ENCODE measurements at regions not wholly inside any gene's neighbourhood (a gene's known extent, or its start where the extent isn't known, plus 50 kb on each side); places are given as distances from the start of the nearest gene placed in this dataset.

DNA sequence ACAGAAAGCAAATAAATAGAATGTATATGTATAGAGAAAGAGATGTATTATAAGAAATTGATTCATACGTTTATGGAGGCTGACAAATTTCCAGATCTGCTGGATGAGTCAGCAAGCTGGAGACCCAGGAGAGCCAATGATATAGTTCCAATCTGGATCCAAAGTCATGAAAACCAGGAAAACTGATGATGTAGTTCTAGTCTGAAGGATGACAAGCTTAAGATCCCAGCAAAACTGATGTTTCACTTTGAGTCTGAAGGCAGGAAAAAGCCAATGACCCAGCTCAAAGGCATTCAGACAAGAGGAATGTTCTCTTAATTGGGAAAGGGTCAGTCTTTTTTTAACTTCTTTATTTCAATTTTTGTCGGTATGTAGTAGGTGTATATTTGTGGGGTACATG is 102.6 kb downstream of the LHFPL1 start:
- H3K23ac ChIP-seq (ENCODE audit: insufficient read length), result no peak overlapping the region
- H3K4me3 ChIP-seq (ENCODE audit: extremely low read depth in 1 of 4, insufficient read depth in 2 of 4, low read depth in 3 of 4, low read length in 4 of 4), result no peak overlapping the region
- H3K4ac ChIP-seq (replicated peaks; ENCODE audit: insufficient read length, low read depth, low read length), result no peak overlapping the region
- no peak overlapping the region for H2BK12ac ChIP-seq (ENCODE audit: low read depth, low read length)
- ChIA-PET POLR2A (ENCODE audit: partially characterized antibody) (no interaction called here), CTCF (ENCODE audit: partially characterized antibody) (interaction anchor here (1.0 kb wide), 1 partner anchor 37 kb away, joined by 3 read pairs; no protein-coding TSS in a partner anchor)
- H2AFZ ChIP-seq (ENCODE audit: low read length), result no peak overlapping the region
- no peak overlapping the region for H2BK15ac ChIP-seq (ENCODE audit: low read length)
- no peaks in the 10 kb centered on the region for H3K79me2 ChIP-seq (ENCODE audit: control insufficient read depth in 1 of 2, insufficient read depth in 2 of 2, low read length in 2 of 2)
- no peaks in the 10 kb centered on the region for H3K79me1 ChIP-seq (ENCODE audit: low read depth, low read length)
- no peak overlapping the region for H3K4me2 ChIP-seq (ENCODE audit: insufficient read depth in 1 of 2, low read depth in 2 of 2, low read length in 2 of 2)
- H4K91ac ChIP-seq (replicated peaks; ENCODE audit: insufficient read length, low read length), result no peak overlapping the region
- no peaks in the 10 kb centered on the region for H3K36me3 ChIP-seq (ENCODE audit: control insufficient read depth in 2 of 4, insufficient read depth in 4 of 4, low read length in 3 of 4)
- 91% methylated on average over 2 of the region's 2 CpGs; no CpG with 5 or more reads in 1 of the 2 experiments for WGBS, 2 experiments (ENCODE audit: extremely low coverage in 1 of 2, insufficient coverage in 1 of 2, insufficient read length in 1 of 2, insufficient replicate concordance in 2 of 2, low coverage in 1 of 2, low lambda C conversion rate in 2 of 2, missing lambda C conversion rate in 1 of 2)
- no peak overlapping the region for H2BK20ac ChIP-seq (ENCODE audit: low read length)
- H2BK120ac ChIP-seq (replicated peaks; ENCODE audit: low read depth, low read length), result no peak overlapping the region
- no peaks in the 10 kb centered on the region for H3K4me1 ChIP-seq (replicated peaks in 1 of 4; ENCODE audit: control insufficient read depth in 3 of 4, insufficient read depth in 4 of 4, low read length in 3 of 4)
- no peaks in the 10 kb centered on the region for H4K20me1 ChIP-seq (replicated peaks in 1 of 2; ENCODE audit: control insufficient read depth in 1 of 2, insufficient read depth in 2 of 2, low read length in 2 of 2)
- H3K27me3 ChIP-seq (replicated peaks in 1 of 4; ENCODE audit: control insufficient read depth in 3 of 4, extremely low read depth in 1 of 4, insufficient read depth in 3 of 4, low read length in 3 of 4), result no peaks in the 10 kb centered on the region
- no peak overlapping the region for H3K14ac ChIP-seq (ENCODE audit: insufficient read length)
- no peak overlapping the region for H2AK5ac ChIP-seq (ENCODE audit: low read depth, low read length)
- H2BK5ac ChIP-seq (ENCODE audit: low read depth, low read length), result no peak overlapping the region
- H3K18ac ChIP-seq (ENCODE audit: extremely low read depth, low read length), result no peak overlapping the region
- H3K9me3 ChIP-seq (ENCODE audit: insufficient read depth in 2 of 2, low read depth in 1 of 2, low read length in 1 of 2), result no peaks in the 10 kb centered on the region
- no peak for DNase-seq (ENCODE audit: low read depth in 1 of 2, low spot score in 2 of 2)
- H3K27ac ChIP-seq (ENCODE audit: low read depth, low read length), result no peak overlapping the region
- FAIRE-seq, result no peak
- H3K9ac ChIP-seq (replicated peaks in 1 of 4; ENCODE audit: extremely low read depth in 1 of 4, low read depth in 3 of 4, low read length in 3 of 4), result no peak overlapping the region
- no peaks in the 10 kb centered on the region for H3K23me2 ChIP-seq (ENCODE audit: low read depth, low read length)
- no peak overlapping the region for H3K56ac ChIP-seq (replicated peaks; ENCODE audit: insufficient read length, low read depth, low read length)
- no peak overlapping the region for H4K8ac ChIP-seq (ENCODE audit: extremely low read depth, insufficient read depth, low read length)
- no peak overlapping the region for H4K5ac ChIP-seq (ENCODE audit: insufficient read length, low read depth, low read length)
- TF ChIP-seq TBP (IDR thresholded peaks at IDR 0.05; ENCODE audit: low read depth, low read length) (no peak), CBX5 (IDR thresholded peaks at IDR 0.05; ENCODE audit: low read depth, low read length) (no peak), NRF1 (IDR thresholded peaks at IDR 0.05; ENCODE audit: low read depth, low read length) (no peak), ZNF274 (IDR thresholded peaks at IDR 0.05; ENCODE audit: borderline replicate concordance, extremely low read depth, low read length) (no peak), ASH2L (IDR thresholded peaks at IDR 0.05; ENCODE audit: low read length) (no peak), SIX5 (IDR thresholded peaks at IDR 0.05; ENCODE audit: low read depth, low read length) (no peak), CHD2 (IDR thresholded peaks at IDR 0.05; ENCODE audit: low read length) (no peak), YY1 (IDR thresholded peaks at IDR 0.05; ENCODE audit: low read depth, low read length) (no peak), GABPA (IDR thresholded peaks at IDR 0.05; ENCODE audit: borderline replicate concordance, insufficient read depth, low read length) (no peak), TAF1 (IDR thresholded peaks at IDR 0.05; ENCODE audit: low read depth, low read length) (no peak), KDM4A (IDR thresholded peaks at IDR 0.05; ENCODE audit: low read depth, low read length, severe bottlenecking) (no peak), KDM1A (IDR thresholded peaks at IDR 0.05; ENCODE audit: borderline replicate concordance, low read length) (no peak), POU5F1 (IDR thresholded peaks at IDR 0.05; ENCODE audit: low read depth, low read length) (no peak), RFX5 (IDR thresholded peaks at IDR 0.05; ENCODE audit: borderline replicate concordance, low read depth, low read length) (no peak), CHD1 (IDR thresholded peaks at IDR 0.05; ENCODE audit: low read depth, low read length) (no peak)
